Prostate gland (tissue), 2 donors: ENCODE measurements at regions not wholly inside any gene's neighbourhood (a gene's known extent, or its start where the extent isn't known, plus 50 kb on each side); places are given as distances from the start of the nearest gene placed in this dataset.

Experiments
- DNase-seq: peaks from one replicate; pipeline ENCODE4 v3.0.0-alpha.2; 2019; ENCODE audit warnings: low spot score
- H3K27ac ChIP-seq, 2 donors: fragments of 200-600 bp; sonication (generic); 2 replicates each; pipeline ENCODE4 v1.5.1; 2017 to 2019
- H3K27me3 ChIP-seq: fragments of 200-600 bp; sonication (generic); replicated peaks from 2 replicates; pipeline ENCODE4 v1.5.1; 2019; ENCODE audit not compliant: insufficient read depth
- H3K36me3 ChIP-seq, 2 donors: fragments of 200-600 bp; sonication (generic); 1 replicate in 1 of 2; 2 replicates in 1 of 2; pipeline versions ENCODE4 v1.5.1 to v1.8.1; 2017 to 2019
- H3K4me1 ChIP-seq: fragments of 200-600 bp; sonication (generic); replicated peaks from 2 replicates; pipeline ENCODE4 v1.5.1; 2019
- H3K4me3 ChIP-seq, 2 donors: fragments of 200-600 bp; sonication (generic); 2 replicates each; pipeline ENCODE4 v1.5.1; 2017 to 2019
- H3K9me3 ChIP-seq: fragments of 200-600 bp; sonication (generic); 2 replicates; pipeline ENCODE4 v1.5.1; 2017
- POLR2A ChIP-seq: fragments of 450-650 bp; IDR thresholded peaks from one replicate; pipeline ENCODE4 v1.6.1; 2016; ENCODE audit warnings: antibody characterized with exemption, mild to moderate bottlenecking
- POLR2AphosphoS5 ChIP-seq: sonication (generic); formaldehyde crosslinking; IDR thresholded peaks from one replicate; pipeline ENCODE4 v1.6.1; 2017; ENCODE audit warnings: antibody characterized with exemption
- WGBS: methylation state at CpG from one replicate; pipeline ENCODE4 v1.1.5; 2018; 5-methylcytosine and 5-hydroxymethylcytosine counted together
- intact Hi-C: fragments of 100-400 bp; cut with DNase I; formaldehyde crosslinking; loops from one replicate; pipeline ENCODE4 v1.14.2; 2022
- TF ChIP-seq, protein P1 (sequence below), 4 experiments: fragments of 200-600 bp in 2 of 4; fragments of 450-650 bp in 2 of 4; sonication (generic) in 2 of 4; IDR thresholded peaks; 1 replicate in 3 of 4; 2 replicates in 1 of 4; pipeline ENCODE4 v1.5.1; 2016 to 2019; ENCODE audit warnings: antibody characterized with exemption in 4 of 4, mild to moderate bottlenecking in 2 of 4, moderate library complexity in 2 of 4

DNA sequence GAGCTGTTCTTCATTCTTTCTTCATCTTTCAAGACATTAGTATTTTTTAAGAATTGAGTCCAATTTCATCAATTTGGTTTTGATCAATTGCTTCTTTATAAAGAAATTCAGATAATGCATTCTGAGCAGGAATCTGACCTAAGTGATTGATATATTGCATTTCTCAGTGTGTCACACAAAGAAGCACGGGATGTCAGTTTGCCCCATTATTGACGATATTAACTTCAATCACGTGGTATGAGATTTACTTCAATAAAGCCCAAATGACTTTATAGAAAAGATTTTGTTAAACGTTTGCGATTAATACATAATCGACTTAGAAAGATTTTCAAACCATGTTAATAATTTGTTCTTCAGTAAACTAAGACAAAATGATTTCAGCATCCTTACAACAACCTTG lies 1254.2 kb downstream of the FSCB start:
- intact Hi-C loops: no loop called here
- WGBS: 94% methylated on average over 6 of the region's 6 CpGs
- Histone ChIP-seq H3K4me3 (no peak overlapping the region), H3K36me3 (no peaks in the 10 kb centered on the region), H3K27me3 (no peaks in the 10 kb centered on the region), H3K27ac (no peak overlapping the region), H3K4me1 (no peaks in the 10 kb centered on the region), H3K9me3 (no peaks in the 10 kb centered on the region)
- no peak for DNase-seq
- TF ChIP-seq, protein P1, sequence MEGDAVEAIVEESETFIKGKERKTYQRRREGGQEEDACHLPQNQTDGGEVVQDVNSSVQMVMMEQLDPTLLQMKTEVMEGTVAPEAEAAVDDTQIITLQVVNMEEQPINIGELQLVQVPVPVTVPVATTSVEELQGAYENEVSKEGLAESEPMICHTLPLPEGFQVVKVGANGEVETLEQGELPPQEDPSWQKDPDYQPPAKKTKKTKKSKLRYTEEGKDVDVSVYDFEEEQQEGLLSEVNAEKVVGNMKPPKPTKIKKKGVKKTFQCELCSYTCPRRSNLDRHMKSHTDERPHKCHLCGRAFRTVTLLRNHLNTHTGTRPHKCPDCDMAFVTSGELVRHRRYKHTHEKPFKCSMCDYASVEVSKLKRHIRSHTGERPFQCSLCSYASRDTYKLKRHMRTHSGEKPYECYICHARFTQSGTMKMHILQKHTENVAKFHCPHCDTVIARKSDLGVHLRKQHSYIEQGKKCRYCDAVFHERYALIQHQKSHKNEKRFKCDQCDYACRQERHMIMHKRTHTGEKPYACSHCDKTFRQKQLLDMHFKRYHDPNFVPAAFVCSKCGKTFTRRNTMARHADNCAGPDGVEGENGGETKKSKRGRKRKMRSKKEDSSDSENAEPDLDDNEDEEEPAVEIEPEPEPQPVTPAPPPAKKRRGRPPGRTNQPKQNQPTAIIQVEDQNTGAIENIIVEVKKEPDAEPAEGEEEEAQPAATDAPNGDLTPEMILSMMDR (IDR thresholded peaks at IDR 0.05): no peak
- TF ChIP-seq POLR2A: no peak

DNA sequence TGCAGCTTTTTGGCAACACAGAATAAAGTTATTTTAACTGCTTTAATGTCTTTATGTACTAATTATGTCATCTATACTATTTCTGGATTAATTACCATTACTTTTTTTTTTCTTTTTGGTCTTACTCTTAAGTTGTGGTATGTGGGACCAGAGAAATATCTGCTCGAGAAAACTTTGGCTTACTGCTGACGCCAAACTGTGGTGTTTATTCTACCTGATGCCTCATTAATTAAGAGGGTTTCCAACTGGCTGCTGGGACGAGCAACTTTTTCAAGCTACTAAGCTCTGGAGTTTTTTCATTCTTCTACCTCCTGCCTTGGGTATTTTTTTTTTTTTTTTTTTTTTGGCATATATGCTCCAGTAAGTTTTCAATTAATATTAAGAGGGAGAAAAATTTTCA lies 1257.5 kb downstream of the FSCB start:
- no peaks in the 10 kb centered on the region for H3K36me3 ChIP-seq
- no peaks in the 10 kb centered on the region for H3K4me1 ChIP-seq
- TF ChIP-seq, protein P1 (IDR thresholded peaks at IDR 0.05): no peak
- TF ChIP-seq POLR2AphosphoS5 (no peak), POLR2A (no peak)
- WGBS: 41% methylated on average over 3 of the region's 3 CpGs
- H3K27ac ChIP-seq: no peak overlapping the region
- H3K9me3 ChIP-seq: no peaks in the 10 kb centered on the region
- H3K27me3 ChIP-seq: no peaks in the 10 kb centered on the region
- no peak for DNase-seq
- intact Hi-C loops: no loop called here
- H3K4me3 ChIP-seq: no peak overlapping the region

DNA sequence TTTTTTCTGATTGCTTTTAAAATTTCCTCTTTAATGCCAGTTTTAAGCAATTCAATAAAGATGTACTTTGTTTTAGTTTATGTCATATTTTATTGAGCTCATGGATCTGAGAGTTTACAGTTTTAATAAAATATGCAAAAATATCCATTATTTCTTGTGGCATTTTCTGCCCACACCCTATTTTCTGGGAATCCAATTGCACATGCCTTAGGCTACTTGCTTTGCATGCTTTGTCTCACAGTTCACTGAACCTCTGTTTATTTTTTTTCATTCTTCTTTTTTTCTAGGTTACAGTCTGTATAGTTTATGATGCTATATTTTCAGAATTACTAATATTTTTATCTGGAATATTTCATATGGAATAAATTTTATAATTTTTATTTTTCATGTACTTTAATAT lies 1258.0 kb downstream of the FSCB start:
- TF ChIP-seq, protein P1 (IDR thresholded peaks at IDR 0.05): no peak
- TF ChIP-seq POLR2A (no peak), POLR2AphosphoS5 (no peak)

DNA sequence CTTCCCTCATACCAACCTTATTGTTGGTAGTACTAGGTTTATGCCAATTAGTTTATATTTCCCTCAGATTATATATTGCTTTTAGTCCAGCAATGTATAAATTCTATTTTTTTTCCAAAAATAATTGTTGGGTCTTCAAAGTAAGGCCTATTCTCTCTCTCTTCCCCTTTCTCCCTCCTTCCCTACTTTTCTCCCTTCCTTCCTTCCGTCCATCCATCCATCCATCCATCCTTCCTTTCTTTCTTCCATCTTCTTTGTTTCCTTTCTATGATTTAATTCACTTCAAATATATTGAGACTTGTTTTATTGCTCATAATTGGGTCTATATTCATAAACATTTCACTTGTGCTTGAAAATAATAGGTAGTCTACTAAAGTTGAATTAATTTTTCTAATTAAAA lies 1259.2 kb downstream of the FSCB start:
- no peak for DNase-seq
- TF ChIP-seq POLR2AphosphoS5: no peak
- TF ChIP-seq, protein P1 (IDR thresholded peaks at IDR 0.05): no peak
- TF ChIP-seq POLR2A: no peak
- intact Hi-C loops: no loop called here
- Histone ChIP-seq H3K27ac (no peak overlapping the region), H3K27me3 (no peaks in the 10 kb centered on the region), H3K4me1 (no peaks in the 10 kb centered on the region), H3K36me3 (no peaks in the 10 kb centered on the region), H3K4me3 (no peak overlapping the region), H3K9me3 (no peaks in the 10 kb centered on the region)
- WGBS: 86% methylated on average over 1 of the region's 1 CpG

More for the DNA sequence above, 1258.0 kb downstream of the FSCB start:
- Histone ChIP-seq H3K4me3 (no peak overlapping the region), H3K9me3 (no peaks in the 10 kb centered on the region), H3K36me3 (no peaks in the 10 kb centered on the region), H3K4me1 (no peaks in the 10 kb centered on the region), H3K27ac (no peak overlapping the region), H3K27me3 (no peaks in the 10 kb centered on the region)
- no peak for DNase-seq
- intact Hi-C loops: no loop called here

DNA sequence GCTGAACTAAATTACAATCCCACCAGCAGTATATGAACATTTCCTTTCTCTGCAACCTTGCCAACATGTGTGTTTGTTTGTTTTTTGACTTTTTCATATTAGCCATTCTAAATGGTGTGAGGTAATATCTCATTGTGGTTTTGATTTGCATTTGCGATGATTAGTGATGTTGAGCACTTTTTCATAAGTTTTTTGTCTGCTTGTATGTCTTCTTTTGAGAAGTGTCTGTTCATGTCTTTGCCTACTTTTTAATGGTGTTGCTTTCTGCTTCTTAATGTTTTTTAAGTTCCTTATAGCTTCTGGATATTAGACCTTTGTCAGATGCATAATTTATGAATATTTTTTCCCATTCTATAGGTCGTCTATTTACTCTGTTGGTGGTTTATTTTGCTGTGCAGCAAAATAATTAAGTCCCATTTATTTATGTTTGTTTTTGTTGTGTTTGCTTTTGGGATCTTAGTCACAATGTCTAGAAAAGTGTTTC lies 1262.9 kb downstream of the FSCB start:
- Histone ChIP-seq H3K27ac (no peak overlapping the region), H3K9me3 (no peaks in the 10 kb centered on the region), H3K27me3 (no peaks in the 10 kb centered on the region), H3K4me3 (no peak overlapping the region), H3K4me1 (no peaks in the 10 kb centered on the region), H3K36me3 (no peaks in the 10 kb centered on the region)
- DNase-seq: no peak
- TF ChIP-seq POLR2A (no peak), POLR2AphosphoS5 (no peak)
- TF ChIP-seq, protein P1 (IDR thresholded peaks at IDR 0.05): no peak
- WGBS: 87% methylated on average over 2 of the region's 2 CpGs
- intact Hi-C loops: no loop called here
